NCI-H82 treated with DMSO at 0.1 percent for 48 hours (cell line): ENCODE measurements at regions not wholly inside any gene's neighbourhood (a gene's known extent, or its start where the extent isn't known, plus 50 kb on each side); places are given as distances from the start of the nearest gene placed in this dataset.

Experiments used
- DNase-seq: peaks from one replicate; lab custom pipeline; 2025; ENCODE audit not compliant: unreplicated experiment; lab: John Stamatoyannopoulos, UW

GRCh38 chr2:151197184-151198108, 64.2 kb downstream of the RBM43 start:
- no peak for DNase-seq

DNA sequence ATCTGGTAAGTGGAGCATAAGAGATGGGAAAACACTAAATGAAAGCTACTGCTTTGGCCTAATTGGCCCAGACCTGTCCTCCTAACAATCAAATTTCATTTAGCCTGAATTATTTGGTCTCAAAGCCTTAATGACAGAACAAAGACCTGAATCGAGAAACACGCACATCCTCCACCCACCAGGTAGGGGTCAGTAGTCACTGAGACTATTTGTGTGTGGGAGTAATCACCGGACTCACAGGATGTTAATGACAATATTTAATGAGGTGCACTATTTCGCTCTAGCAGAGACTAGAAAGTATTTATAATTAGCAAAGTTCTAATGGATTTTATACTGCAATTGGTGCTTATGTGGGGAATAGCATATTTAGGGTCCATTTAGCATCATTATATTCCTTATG, 68.1 kb downstream of the RBM43 start:
- DNase-seq, result no peak

DNA sequence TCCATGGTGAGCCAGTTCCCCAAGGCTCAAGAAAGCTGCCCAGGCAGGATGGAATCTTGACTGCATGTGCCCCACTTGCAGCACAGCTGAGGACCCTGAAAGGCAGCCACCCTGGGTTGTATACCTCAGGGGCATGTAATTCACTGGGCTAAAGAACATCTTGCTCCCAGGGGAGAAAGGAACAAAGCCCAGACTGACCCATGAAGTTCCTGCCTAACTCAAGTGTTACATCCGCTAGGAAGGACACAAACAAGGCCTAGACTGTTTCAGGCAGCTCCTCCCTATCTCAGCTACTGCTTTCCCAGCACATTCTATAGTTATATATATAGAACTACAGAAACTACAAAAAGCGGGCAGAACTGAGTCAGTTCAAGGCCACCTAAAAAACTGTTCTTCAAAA, 69.0 kb downstream of the RBM43 start:
- no peak for DNase-seq

GRCh38 chr2:151191001-151191400, 70.7 kb downstream of the RBM43 start:
- DNase-seq, result no peak

- DNase-seq, result no peak
Observed at GRCh38 chr2:151189125-151189524, 72.5 kb downstream of the RBM43 start.

- DNase-seq, result no peak
Observed at GRCh38 chr2:151186011-151186410, 75.7 kb downstream of the RBM43 start.

- no peak for DNase-seq
Observed at GRCh38 chr2:151182899-151183809, 78.5 kb downstream of the RBM43 start.

DNA sequence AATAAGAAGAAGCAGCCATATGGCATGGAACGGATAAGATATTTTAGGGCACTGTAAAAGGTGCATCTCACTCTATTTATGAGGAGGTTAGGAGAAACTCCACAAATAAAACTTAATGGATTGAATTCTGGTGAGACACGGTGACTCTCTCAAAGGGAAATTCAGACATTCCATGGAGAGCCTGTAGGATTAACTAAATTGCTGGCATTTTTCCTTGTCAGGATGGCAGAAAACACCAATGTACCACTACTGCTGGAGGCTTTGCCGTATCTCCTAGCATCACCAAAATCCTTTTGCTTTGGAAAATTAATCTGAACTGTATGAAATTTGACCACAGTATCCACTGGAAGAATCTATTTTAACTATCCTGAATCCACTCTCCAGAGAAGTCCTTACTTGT, 79.3 kb downstream of the RBM43 start:
- no peak for DNase-seq

GRCh38 chr2:151181524-151181923, 80.1 kb downstream of the RBM43 start:
- DNase-seq, result no peak

DNA sequence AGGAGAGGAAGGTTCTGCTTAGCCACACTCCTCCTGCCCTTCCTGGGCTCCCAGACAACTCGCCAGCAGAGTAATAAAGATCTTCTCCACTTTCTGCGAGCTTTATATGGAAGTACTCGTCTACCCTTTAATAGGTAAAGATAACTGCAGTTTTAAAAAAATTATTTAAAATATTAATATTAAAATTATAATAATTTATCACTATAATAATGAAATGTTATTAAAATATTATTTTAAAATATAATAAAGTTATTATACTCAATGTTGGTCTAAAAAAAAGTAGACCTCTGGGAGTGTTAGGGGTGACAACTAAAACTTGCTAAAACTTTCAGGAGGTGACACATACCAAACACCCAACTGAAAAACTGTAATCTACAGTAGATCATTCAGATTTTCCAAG, 81.5 kb downstream of the RBM43 start:
- no peak for DNase-seq

- DNase-seq, result no peak
Observed at GRCh38 chr2:151178207-151178606, 83.5 kb downstream of the RBM43 start.

DNA sequence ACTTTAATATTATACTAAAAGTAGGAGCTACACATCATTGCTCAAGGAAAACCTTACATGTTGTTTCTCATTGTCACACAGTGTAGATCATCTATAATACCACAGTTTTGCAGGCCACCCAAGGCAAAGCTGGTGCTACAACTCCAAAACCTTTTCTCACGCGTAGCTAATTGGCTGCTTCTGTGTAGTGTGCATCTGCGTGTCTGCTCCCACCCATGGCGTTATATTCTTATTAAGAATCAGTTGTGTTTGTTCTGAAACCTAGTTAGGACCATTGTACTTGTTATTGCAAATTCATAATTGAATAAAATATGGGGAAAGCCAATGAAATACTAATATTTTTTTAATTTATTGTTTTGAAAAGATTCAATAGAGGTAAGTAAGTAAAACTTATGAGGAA, 83.9 kb downstream of the RBM43 start:
- DNase-seq, result no peak

- DNase-seq, result no peak
Observed at GRCh38 chr2:151176661-151177060, 85.0 kb downstream of the RBM43 start.

- no peak for DNase-seq
Observed at GRCh38 chr2:151175864-151176263, 85.8 kb downstream of the RBM43 start.

DNA sequence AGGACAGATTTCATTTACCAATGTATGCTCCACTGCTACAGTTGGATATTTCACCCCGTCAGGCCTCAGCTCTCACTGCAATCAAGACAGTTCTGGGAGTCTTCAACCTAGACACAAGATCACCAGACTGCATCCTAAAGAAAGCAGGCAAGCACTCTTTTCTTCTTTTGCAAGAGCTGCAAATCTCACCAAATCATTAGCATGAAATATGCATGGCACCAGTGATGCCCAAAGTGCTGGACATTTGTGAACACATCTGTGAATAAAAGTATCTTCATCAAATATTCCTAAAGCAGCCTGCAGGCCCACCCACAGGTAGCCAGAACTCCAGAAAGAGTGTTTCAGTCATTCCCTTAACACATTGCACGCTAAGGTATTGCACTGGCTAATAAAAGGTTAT, 87.5 kb downstream of the RBM43 start:
- no peak for DNase-seq

- no peak for DNase-seq
Observed at GRCh38 chr2:151171186-151171585, 90.5 kb downstream of the RBM43 start.

DNA sequence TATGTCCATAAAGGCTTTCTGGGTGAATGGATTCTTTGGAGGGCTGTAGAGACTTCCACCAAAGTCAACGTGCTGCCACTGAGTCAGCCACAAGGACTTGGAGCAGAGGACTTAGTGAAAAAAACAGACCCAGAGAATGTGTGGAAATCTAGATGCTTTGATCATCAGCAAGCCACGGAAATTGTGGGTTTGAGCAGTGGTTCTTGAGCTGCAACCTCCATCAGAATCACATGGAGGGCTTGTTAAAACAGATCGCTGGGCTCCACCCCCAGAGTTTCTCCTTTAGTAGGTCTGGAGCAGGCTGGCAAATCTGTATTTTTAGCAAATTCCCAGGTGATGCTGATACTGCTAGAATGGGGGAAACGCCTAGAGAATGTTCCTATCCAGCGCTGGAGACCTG, 95.3 kb downstream of the RBM43 start:
- DNase-seq, result no peak

- no peak for DNase-seq
Observed at GRCh38 chr2:151165105-151165684, 96.5 kb downstream of the RBM43 start.

DNA sequence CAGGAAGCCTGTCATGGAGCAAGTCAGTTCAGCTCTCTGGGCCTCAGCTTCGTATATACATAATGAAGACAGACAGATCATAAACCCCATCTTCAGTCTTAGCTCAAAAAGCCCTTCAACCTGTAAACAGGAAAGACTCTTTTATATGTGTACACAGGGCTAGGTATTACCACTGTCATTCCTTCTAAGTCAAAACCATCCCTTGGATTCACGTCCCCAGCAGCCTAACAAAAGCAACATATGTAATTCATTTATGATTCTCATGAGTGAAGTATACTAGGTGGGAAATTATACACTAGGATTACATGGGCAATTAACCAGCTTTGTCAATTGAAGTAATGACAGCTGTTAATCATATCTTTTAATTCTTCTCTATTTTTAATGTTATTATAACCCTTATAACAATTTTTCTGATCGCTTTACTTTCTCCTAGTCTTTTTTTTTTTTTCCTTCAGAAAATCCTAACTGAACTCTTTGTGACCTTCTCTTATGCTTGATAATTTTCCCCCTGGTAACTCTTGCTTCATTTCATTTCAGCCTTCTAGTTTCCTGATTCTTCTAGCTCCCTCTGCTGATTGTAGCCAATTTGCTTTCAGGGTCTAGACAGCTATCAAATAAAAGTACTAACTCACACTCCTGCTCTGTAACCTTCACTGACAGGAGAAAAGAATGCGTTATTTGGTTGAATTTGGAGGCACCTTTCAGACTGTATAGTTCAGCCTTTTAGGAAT, 99.7 kb downstream of the RBM43 start:
- DNase-seq, result no peak

- no peak for DNase-seq
Observed at GRCh38 chr2:151159109-151159662, 102.5 kb downstream of the RBM43 start.
